Renal cortex interstitium (tissue), 11 donors: ENCODE measurements at regions not wholly inside any gene's neighbourhood (a gene's known extent, or its start where the extent isn't known, plus 50 kb on each side); places are given as distances from the start of the nearest gene placed in this dataset.
A peak's percentile ranks its signal among the peaks of the same experiment; 100 is the strongest.

Experiments used
- DNase-seq, 11 donors: peaks; one replicate each; pipeline ENCODE4 v3.0.0-alpha.2; 2013; ENCODE audit warnings: low read depth in 9 of 11, low spot score in 4 of 11; ENCODE audit errors: extremely low read depth in 1 of 11

GRCh38 chr4:73929278-73929677 is 52.5 kb downstream of the PF4 start:
- DNase-seq, result no peak

GRCh38 chr4:73923631-73923937 is 54.4 kb downstream of the CXCL1 start:
- DNase-seq, result no peak

- DNase-seq, result peak in 1 of 11 donors; percentile 11
Measured at GRCh38 chr4:73922766-73923630, 53.8 kb downstream of the CXCL1 start.

GRCh38 chr4:73922317-73922716 is 53.1 kb downstream of the CXCL1 start:
- DNase-seq, result no peak
